HG03460 (cell line): ENCODE measurements at regions not wholly inside any gene's neighbourhood (a gene's known extent, or its start where the extent isn't known, plus 50 kb on each side); places are given as distances from the start of the nearest gene placed in this dataset.

ENCODE experiments used
- ATAC-seq: cut with Tn5 transposase; IDR thresholded peaks from one replicate; pipeline ENCODE4 v1.9.1; 2021; ENCODE audit not compliant: unreplicated experiment

DNA sequence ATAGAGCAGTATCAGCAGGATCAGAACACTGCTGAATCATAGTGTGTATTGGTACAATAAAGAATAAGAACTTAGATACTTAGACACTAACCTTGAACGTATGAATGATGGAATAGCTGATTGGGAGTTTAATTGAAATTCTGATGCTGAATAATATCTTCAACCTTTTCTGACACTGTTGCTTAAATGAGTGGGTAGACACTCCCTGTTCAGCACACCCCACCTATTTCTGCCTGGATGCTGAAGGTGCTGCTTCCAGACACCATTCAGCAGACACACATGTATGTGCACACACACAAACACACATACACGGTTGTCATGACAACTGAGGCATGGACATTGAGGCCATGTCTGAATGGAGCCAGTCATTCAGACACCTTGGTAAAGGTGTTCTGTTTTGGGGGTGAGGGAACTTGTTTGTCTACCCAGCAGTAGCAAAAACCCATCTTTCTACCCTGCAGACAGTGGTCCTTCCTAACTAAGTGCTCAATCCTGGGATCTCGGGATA lies 54.3 kb downstream of the TMEM215 start:
- no peak for ATAC-seq

- ATAC-seq = peak; percentile 72
Observed at GRCh38 chr9:32839013-32839885, 55.9 kb downstream of the TMEM215 start.

GRCh38 chr9:32841314-32841713 lies 58.0 kb downstream of the TMEM215 start:
- ATAC-seq = no peak

DNA sequence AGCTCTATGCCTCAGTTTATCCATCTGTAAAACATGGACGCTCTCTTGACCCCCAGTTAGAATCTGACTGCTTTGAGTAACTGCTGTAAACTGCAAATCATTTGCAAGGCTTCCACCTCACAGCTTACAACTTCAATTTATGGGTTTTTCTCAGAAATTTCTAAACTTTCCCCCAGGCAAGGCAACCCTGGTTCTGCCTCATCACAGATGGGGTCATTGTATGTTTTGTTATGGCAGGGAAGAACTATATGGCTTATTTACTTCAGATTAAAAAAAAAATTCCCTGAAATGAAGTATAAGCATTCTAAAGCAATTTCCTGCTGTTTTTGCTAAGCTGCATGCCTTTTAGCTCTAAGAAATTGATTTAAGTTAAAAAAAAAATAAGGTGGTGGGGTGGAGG lies 60.0 kb downstream of the TMEM215 start:
- ATAC-seq = no peak

DNA sequence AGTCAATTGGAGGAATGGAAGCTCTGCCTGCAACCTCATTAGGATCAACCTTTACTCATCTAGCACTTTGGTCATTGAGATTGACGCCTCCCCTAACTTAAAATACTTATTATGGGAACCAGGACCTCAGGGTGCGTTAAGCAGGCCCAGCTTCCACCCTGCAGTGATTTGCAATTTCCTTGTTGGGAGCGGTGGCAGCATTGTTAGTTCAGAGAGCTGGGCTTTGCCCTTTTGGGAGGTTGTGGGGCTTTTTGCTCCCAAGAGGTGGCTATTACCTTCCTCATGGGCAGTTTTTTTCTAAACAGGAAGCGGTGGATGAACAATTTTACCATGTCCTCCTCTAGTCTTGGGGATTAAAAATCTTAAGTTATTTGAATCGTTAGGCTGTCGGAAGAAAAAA lies 60.9 kb downstream of the TMEM215 start:
- no peak for ATAC-seq

DNA sequence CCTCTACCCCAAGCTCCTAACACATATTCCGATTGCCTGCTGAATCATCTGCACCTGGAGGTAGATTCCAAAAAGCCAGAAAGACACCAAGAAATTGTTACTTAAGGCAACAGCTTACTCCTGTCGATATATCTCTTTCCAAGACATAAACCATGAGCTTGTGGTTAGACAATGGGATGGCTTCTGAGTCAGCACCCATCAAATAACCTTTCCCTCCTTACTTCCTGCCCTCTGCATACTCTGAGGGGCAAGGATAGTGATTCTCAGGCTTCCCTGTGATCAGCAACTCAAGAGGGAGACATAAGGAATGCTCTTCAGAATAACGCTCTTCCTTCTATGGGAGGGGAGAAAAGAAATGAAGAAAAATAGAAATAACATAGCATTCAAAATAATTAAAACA lies 70.9 kb downstream of the TMEM215 start:
- no peak for ATAC-seq

GRCh38 chr9:32855752-32856151 lies 72.4 kb downstream of the TMEM215 start:
- no peak for ATAC-seq

GRCh38 chr9:32863291-32863690 lies 80.0 kb downstream of the TMEM215 start:
- ATAC-seq = no peak

- ATAC-seq = no peak
Observed at GRCh38 chr9:32864971-32865370, 81.6 kb downstream of the TMEM215 start.

DNA sequence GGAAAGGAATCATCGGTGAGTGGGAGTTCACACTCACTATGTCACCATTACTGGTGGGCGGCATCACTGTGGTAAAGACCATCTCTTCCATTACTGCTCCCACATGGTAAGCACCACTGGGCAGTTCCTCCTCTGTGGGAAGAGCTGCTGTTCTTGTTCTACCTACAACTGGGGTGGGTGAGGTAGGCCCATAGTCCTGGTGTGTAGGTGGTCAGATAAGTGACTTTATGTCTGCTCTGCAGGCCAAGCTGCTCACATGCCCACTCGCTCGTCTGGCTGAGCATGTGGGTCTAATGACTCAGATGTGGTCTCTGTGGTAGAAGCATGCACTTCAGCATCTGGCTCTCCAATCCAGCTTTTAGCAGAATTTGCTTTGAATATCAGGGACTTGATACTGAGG lies 82.9 kb downstream of the TMEM215 start:
- ATAC-seq = no peak

- ATAC-seq = no peak
Observed at GRCh38 chr9:32867026-32867425, 83.7 kb downstream of the TMEM215 start.

GRCh38 chr9:32867601-32868204 lies 84.4 kb downstream of the TMEM215 start:
- ATAC-seq = no peak

DNA sequence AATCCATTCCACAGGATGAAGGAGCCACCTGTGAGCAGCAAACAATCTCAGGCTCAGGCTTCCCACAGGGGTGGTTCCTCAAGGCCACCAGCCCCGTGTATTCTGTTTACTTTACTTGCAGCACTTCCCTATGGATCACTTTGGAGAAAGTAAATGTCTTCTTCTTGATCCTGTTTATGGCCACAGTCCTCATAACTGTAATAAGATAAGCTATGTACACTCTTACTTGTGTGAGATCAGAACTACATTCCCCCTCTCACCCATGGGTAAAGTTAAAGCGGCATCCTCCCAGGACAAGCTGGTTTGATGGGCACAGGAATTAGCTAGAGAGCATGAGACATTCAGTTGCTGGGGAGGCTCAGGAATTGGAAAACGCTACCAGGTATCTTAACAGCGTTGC lies 86.1 kb downstream of the TMEM215 start:
- no peak for ATAC-seq

GRCh38 chr9:32873131-32873530 lies 89.8 kb downstream of the TMEM215 start:
- ATAC-seq = no peak

- ATAC-seq = no peak
Observed at GRCh38 chr9:32873553-32873952, 90.2 kb downstream of the TMEM215 start.

DNA sequence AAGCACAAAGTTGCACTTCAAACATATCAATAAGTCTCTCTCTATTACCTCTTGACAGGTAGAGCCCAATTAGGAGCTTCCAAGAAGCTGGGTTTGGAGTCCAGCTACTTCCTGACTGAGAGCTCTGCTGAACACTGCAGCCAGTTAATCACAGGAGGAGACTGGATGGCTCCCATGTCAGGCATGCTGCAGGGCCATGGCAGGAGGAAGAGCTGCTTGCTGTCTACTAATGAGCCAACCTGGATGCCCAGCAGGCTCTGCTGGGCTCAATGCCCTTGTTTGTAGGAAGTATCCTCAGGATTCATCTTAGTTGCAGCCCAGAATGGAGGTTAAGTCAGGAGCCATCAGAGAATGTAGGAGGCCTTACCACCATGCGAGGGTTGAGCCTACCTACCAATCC lies 91.9 kb downstream of the TMEM215 start:
- no peak for ATAC-seq

DNA sequence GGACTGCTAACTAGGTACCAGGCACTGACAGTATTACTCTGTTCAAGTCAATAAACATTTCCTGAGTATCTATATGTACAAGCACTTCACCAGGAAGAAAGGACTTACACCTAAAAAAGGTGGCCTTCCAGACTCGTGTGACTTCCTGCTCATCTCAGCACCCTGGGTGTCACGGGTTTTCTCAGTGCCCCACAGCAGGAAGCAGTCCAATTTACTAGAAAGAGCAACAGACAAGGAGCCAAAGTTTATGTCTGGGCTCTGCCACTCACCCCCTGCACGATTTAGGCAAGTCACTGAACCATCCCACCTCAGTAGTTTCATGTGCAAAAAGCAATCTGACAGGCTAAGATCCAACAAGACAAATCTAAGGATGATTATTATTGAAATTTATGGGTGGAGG lies 92.4 kb downstream of the TMEM215 start:
- ATAC-seq = no peak

DNA sequence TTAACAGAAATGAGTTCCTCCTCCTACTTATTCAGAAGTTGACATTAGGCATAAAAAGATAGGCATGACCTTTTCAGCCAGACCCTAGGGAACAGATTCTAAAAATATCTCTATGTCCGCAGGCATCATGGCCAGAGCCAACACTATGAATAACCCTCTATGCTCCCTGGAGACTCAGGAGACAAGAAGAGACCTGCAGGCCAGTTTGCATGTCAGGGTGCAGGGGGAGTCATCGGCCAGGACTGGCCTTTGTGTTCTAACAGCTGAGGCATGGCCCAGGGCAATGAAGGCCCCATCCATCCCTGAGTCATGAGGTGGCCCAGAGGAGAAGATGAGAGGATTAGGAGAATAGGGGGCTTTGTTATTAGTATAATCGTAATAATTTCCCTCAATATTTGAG lies 93.8 kb downstream of the TMEM215 start:
- ATAC-seq = no peak

- ATAC-seq = no peak
Observed at GRCh38 chr9:32877639-32878217, 94.4 kb downstream of the TMEM215 start.

DNA sequence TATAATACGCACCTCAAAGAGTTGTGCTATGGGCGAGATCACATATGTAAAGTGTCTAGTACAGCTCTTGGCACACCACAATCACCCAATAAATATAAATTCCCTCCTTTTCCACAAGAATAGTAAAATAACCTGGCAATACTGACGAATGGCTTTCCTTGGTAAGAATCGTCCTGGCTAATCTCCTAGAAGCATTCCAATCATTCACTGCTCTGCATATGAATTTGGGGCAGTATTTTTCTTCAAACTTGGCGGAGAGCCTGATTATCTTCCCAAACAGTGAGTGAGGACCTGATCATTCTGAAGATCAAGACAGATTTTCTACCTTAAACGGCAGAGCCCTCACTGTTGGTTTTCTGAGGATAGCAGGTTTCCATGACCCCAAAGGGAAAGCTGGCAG lies 96.0 kb downstream of the TMEM215 start:
- no peak for ATAC-seq

DNA sequence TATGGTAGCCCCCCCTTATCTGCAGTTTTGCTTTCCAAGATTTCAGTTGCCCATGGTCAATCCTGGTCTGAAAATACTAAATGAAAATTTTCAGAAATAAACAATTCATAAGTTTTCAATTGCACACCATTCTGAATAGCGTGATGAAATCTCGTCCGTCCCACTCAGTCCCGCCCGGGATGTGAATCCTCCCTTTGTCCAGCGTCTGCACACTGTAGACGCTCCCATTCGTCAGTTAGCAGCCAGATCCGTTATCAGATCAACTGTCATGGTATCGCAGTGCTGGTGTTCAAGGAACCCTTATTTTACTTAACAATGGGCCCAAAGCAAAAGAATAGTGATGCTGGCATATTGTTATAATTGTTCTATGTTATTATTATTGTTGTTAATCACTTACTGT lies 98.6 kb downstream of the TMEM215 start:
- no peak for ATAC-seq

DNA sequence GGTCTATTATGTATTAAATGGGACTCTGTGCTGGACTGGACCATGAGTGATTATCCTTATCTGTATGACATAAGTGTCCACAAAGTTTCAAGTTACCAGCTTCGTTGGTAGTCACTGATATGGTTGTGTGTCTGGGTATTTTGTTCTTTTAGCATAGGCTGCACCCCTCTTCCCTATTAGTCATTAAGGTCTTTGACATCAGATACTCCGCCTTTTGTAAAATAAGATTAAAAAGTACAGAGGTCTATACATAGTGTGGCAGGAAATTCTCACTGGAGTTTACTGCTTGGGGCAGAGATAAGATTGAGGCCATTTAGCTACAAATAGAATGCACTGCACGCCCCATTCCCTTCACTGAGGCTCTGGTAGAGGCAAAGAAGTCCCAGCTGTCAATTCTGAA lies 99.4 kb downstream of the TMEM215 start:
- no peak for ATAC-seq
